Lower lobe of right lung (tissue), 2 donors: ENCODE measurements at regions not wholly inside any gene's neighbourhood (a gene's known extent, or its start where the extent isn't known, plus 50 kb on each side); places are given as distances from the start of the nearest gene placed in this dataset.

Experiments
- ATAC-seq, 2 donors: fragments of 200-7000 bp; cut with Tn5 transposase; one replicate each; pipeline ENCODE4 v1.9.1; 2020 to 2022; ENCODE audit warnings: mild to moderate bottlenecking in 2 of 2, moderate library complexity in 2 of 2
- DNase-seq: peaks from one replicate; pipeline ENCODE4 v3.0.0-alpha.2; 2020
- H3K27ac ChIP-seq: fragments of 200-600 bp; one replicate; pipeline ENCODE4 v1.8.0; 2022
- H3K27me3 ChIP-seq: fragments of 200-600 bp; one replicate; pipeline ENCODE4 v1.8.0; 2022; ENCODE audit warnings: low read depth
- H3K36me3 ChIP-seq: fragments of 200-600 bp; one replicate; pipeline ENCODE4 v1.8.0; 2022; ENCODE audit warnings: mild to moderate bottlenecking
- H3K4me1 ChIP-seq: fragments of 200-600 bp; one replicate; pipeline ENCODE4 v1.8.0; 2022
- H3K4me3 ChIP-seq: fragments of 200-600 bp; one replicate; pipeline ENCODE4 v1.8.0; 2022; ENCODE audit warnings: mild to moderate bottlenecking
- H3K9me3 ChIP-seq: fragments of 200-600 bp; one replicate; pipeline ENCODE4 v1.8.0; 2022
- intact Hi-C: fragments of 100-400 bp; cut with DNase I; formaldehyde crosslinking; loops from one replicate; pipeline ENCODE4 v1.11.0; 2022
- TF ChIP-seq, protein P1 (sequence below): fragments of 200-600 bp; IDR thresholded peaks from one replicate; pipeline ENCODE4 v1.8.0; 2022; ENCODE audit warnings: antibody characterized with exemption, mild to moderate bottlenecking
- donor health status: DM: no; HTN: yes; CAD: no; lungs with severe emphysema.

DNA sequence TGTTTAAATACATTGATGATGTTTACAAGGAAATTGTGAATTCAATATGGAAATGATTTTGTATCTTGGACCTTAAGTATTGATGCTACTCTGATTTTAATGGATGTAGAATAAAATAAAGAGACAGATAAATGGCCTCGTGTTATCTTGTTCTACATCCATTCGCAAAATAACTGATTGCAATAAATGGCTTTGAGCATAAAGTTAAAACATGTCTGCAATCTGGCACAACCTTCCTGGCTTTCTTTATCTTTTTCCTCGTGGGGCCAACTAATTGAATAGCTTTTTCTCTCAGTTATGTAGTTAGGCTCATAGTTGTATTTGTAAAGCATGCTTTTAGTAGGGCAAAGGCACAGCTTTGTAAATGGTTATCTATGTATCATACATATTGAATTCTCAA, 691.4 kb downstream of the CDH8 start:
- TF ChIP-seq, protein P1, sequence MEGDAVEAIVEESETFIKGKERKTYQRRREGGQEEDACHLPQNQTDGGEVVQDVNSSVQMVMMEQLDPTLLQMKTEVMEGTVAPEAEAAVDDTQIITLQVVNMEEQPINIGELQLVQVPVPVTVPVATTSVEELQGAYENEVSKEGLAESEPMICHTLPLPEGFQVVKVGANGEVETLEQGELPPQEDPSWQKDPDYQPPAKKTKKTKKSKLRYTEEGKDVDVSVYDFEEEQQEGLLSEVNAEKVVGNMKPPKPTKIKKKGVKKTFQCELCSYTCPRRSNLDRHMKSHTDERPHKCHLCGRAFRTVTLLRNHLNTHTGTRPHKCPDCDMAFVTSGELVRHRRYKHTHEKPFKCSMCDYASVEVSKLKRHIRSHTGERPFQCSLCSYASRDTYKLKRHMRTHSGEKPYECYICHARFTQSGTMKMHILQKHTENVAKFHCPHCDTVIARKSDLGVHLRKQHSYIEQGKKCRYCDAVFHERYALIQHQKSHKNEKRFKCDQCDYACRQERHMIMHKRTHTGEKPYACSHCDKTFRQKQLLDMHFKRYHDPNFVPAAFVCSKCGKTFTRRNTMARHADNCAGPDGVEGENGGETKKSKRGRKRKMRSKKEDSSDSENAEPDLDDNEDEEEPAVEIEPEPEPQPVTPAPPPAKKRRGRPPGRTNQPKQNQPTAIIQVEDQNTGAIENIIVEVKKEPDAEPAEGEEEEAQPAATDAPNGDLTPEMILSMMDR = no peak
- no peaks in the 10 kb centered on the region for H3K9me3 ChIP-seq
- H3K36me3 ChIP-seq = no peaks in the 10 kb centered on the region
- no peak overlapping the region for H3K4me3 ChIP-seq
- H3K27me3 ChIP-seq = no peaks in the 10 kb centered on the region
- DNase-seq (no peak), ATAC-seq (no peak)
- H3K4me1 ChIP-seq = no peaks in the 10 kb centered on the region
- intact Hi-C loops = no loop called here
- H3K27ac ChIP-seq = no peak overlapping the region

GRCh38 chr16:61332461-61332860, 703.8 kb downstream of the CDH8 start:
- no peak overlapping the region for H3K4me3 ChIP-seq
- no peaks in the 10 kb centered on the region for H3K4me1 ChIP-seq
- intact Hi-C loops = no loop called here
- TF ChIP-seq, protein P1 = no peak
- no peaks in the 10 kb centered on the region for H3K27me3 ChIP-seq
- no peak overlapping the region for H3K27ac ChIP-seq
- no peaks in the 10 kb centered on the region for H3K36me3 ChIP-seq
- no peak for DNase-seq
- ATAC-seq = no peak
- no peaks in the 10 kb centered on the region for H3K9me3 ChIP-seq

DNA sequence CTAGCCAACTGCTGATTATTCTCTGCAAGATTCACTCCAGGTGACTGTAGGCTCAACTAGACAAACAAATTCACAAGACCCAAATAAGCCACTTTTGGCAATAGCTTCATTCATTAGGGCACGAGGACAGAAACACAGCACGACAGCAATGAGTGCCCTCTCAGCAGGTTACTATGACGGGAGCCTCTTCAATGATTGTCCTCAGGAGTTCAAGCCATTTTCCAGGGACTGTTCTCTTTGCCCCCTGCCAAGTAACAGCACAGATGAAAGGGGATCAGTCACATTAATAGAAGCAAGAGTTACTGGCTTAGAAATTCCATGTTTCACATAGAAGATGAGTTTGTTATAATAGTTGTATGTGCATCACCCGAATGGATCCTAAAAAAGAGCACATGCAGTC, 712.2 kb downstream of the CDH8 start:
- no peak for ATAC-seq

GRCh38 chr16:61323456-61323855, 712.8 kb downstream of the CDH8 start:
- Histone ChIP-seq H3K4me1 (no peaks in the 10 kb centered on the region), H3K9me3 (no peaks in the 10 kb centered on the region), H3K36me3 (no peaks in the 10 kb centered on the region), H3K27me3 (no peaks in the 10 kb centered on the region), H3K27ac (no peak overlapping the region), H3K4me3 (no peak overlapping the region)
- ATAC-seq = no peak
- no peak for DNase-seq
- intact Hi-C loops = no loop called here
- TF ChIP-seq, protein P1 = no peak

More for the DNA sequence above, 712.2 kb downstream of the CDH8 start:
- TF ChIP-seq, protein P1 = no peak
- no peak for DNase-seq
- Histone ChIP-seq H3K27me3 (no peaks in the 10 kb centered on the region), H3K36me3 (no peaks in the 10 kb centered on the region), H3K9me3 (no peaks in the 10 kb centered on the region), H3K27ac (no peak overlapping the region), H3K4me1 (no peaks in the 10 kb centered on the region), H3K4me3 (no peak overlapping the region)
- intact Hi-C loops = no loop called here

GRCh38 chr16:61320791-61321190, 715.4 kb downstream of the CDH8 start:
- TF ChIP-seq, protein P1 = no peak
- Histone ChIP-seq H3K27ac (no peak overlapping the region), H3K36me3 (no peaks in the 10 kb centered on the region), H3K9me3 (peaks cover under 1% of the 10 kb centered on the region), H3K4me3 (no peak overlapping the region), H3K27me3 (no peaks in the 10 kb centered on the region), H3K4me1 (no peaks in the 10 kb centered on the region)
- no peak for ATAC-seq
- intact Hi-C loops = no loop called here
- no peak for DNase-seq

DNA sequence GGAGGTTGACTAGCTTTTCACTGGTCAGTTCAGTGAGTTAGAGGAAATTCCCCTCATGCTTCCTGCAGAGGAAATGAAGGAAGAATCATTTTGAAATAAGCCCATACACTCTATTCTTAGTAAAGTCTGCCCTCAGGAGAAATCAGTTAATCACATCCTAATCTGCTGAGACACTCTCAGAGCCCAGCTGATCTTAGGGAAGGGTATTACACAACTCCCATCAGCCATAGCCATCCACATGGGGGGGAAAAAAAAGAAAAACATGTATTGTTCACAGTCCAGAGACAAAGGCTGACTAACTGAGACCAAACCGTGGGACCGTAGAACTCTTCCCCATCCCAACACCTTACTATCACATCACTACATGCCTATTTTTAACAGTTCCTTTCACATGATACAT, 722.3 kb downstream of the CDH8 start:
- Histone ChIP-seq H3K4me3 (no peak overlapping the region), H3K36me3 (no peaks in the 10 kb centered on the region), H3K9me3 (peaks cover 8% of the 10 kb centered on the region), H3K4me1 (no peaks in the 10 kb centered on the region), H3K27ac (no peak overlapping the region), H3K27me3 (no peaks in the 10 kb centered on the region)
- intact Hi-C loops = no loop called here
- TF ChIP-seq, protein P1 = no peak
- DNase-seq (no peak), ATAC-seq (no peak)
